CD8-positive, alpha-beta memory T cell (primary cell): ENCODE measurements at regions not wholly inside any gene's neighbourhood (a gene's known extent, or its start where the extent isn't known, plus 50 kb on each side); places are given as distances from the start of the nearest gene placed in this dataset.

Experiments
- CTCF ChIA-PET: fragments of 350-600 bp; sonication (Branson Sonifier 250); formaldehyde crosslinking; loops from one replicate; lab custom pipeline; 2021; ENCODE audit warnings: antibody characterized with exemption; lab: Charles Lee
- POLR2A ChIA-PET: fragments of 350-600 bp; sonication (Branson Sonifier 250); formaldehyde crosslinking; loops from one replicate; lab custom pipeline; 2021; ENCODE audit warnings: antibody characterized with exemption; lab: Charles Lee
- DNase-seq, 5 donors: peaks; one replicate each; pipeline versions ENCODE4 v3.0.0 to v3.0.0-alpha.2; 2020 to 2022; ENCODE audit warnings: mixed read lengths in 1 of 5
- H3K27ac ChIP-seq: one replicate; pipeline ENCODE4 v1.7.0; 2013; ENCODE audit warnings: low read depth, mild to moderate bottlenecking, low read length, moderate library complexity
- H3K27me3 ChIP-seq: 2 replicates; pipeline ENCODE4 v1.7.0; 2013; ENCODE audit warnings: low read length, mild to moderate bottlenecking; ENCODE audit not compliant: insufficient read depth, poor library complexity, severe bottlenecking
- H3K36me3 ChIP-seq: 2 replicates; pipeline ENCODE4 v1.7.0; 2013; ENCODE audit warnings: mild to moderate bottlenecking, low read length, moderate library complexity; ENCODE audit not compliant: insufficient read depth
- H3K4me1 ChIP-seq: 2 replicates; pipeline ENCODE4 v1.7.0; 2013; ENCODE audit warnings: mild to moderate bottlenecking, low read length, moderate library complexity; ENCODE audit not compliant: insufficient read depth
- H3K4me3 ChIP-seq: 2 replicates; pipeline ENCODE4 v1.7.0; 2013; ENCODE audit warnings: mild to moderate bottlenecking, low read length
- H3K9me3 ChIP-seq: 2 replicates; pipeline ENCODE4 v1.7.0; 2013; ENCODE audit warnings: mild to moderate bottlenecking, low read length
- H3K27ac Mint-ChIP-seq, 8 donors: one replicate each; pipeline ENCODE4 v1.8.0; 2020 to 2021; ENCODE audit warnings: mixed read lengths in 8 of 8, mild to moderate bottlenecking in 6 of 8, inconsistent platforms in 3 of 8, moderate library complexity in 3 of 8
- H3K27me3 Mint-ChIP-seq, 2 donors: one replicate each; pipeline ENCODE4 v1.8.0; 2020 to 2021; ENCODE audit warnings: mixed read lengths in 2 of 2, mild to moderate bottlenecking in 1 of 2, moderate library complexity in 1 of 2
- H3K36me3 Mint-ChIP-seq, 3 donors: one replicate each; pipeline ENCODE4 v1.8.0; 2020 to 2021; ENCODE audit warnings: mixed read lengths in 3 of 3, inconsistent platforms in 1 of 3, mild to moderate bottlenecking in 1 of 3
- H3K4me1 Mint-ChIP-seq, 3 donors: one replicate each; pipeline ENCODE4 v1.8.0; 2020 to 2021; ENCODE audit warnings: mixed read lengths in 3 of 3, inconsistent platforms in 1 of 3, mild to moderate bottlenecking in 1 of 3
- H3K4me3 Mint-ChIP-seq, 7 donors: one replicate each; pipeline ENCODE4 v1.8.0; 2020 to 2021; ENCODE audit warnings: mixed read lengths in 7 of 7, mild to moderate bottlenecking in 6 of 7, moderate library complexity in 4 of 7, inconsistent platforms in 2 of 7
- H3K9me3 Mint-ChIP-seq, 5 donors: one replicate each; pipeline ENCODE4 v1.8.0; 2020 to 2022; ENCODE audit warnings: mixed read lengths in 5 of 5, mild to moderate bottlenecking in 3 of 5, moderate library complexity in 2 of 5, inconsistent platforms in 1 of 5

DNA sequence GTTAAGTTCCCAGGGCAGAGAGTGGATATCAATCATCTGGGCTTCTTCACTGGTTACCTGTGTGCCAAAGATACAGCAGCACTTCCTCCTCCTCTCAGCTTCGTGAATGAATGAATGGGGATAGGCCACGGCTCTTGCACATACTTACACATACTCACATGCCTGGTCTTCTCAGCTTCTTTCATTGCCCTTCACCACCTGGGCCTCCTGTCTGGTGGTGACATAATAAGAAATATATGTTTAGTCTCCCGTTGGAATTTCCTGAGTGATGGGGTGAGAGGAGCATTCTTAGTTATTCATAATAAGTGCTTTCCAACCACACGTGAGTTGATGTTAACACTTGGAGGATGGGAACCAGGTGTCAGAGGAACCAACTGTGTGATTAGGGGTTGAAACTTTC is 268.1 kb upstream of the RMST start:
- H3K36me3 Mint-ChIP-seq, result no peaks in the 10 kb centered on the region
- H3K36me3 ChIP-seq, result no peaks in the 10 kb centered on the region
- no peak for DNase-seq
- no peak overlapping the region for H3K4me3 Mint-ChIP-seq
- peaks cover 0 to 9% (median 4%) of the 10 kb centered on the region in 5 donors for H3K9me3 Mint-ChIP-seq
- H3K27me3 ChIP-seq, result no peaks in the 10 kb centered on the region
- H3K27ac Mint-ChIP-seq, result no peak overlapping the region
- H3K4me1 Mint-ChIP-seq, result no peaks in the 10 kb centered on the region
- POLR2A ChIA-PET, result no interaction called here
- no peaks in the 10 kb centered on the region for H3K4me1 ChIP-seq
- CTCF ChIA-PET, result interaction anchor here (0.6 kb wide), 1 partner anchor 1133 kb away, joined by 3 read pairs; no protein-coding TSS in a partner anchor
- no peaks in the 10 kb centered on the region for H3K9me3 ChIP-seq
- no peak overlapping the region for H3K4me3 ChIP-seq
- H3K27ac ChIP-seq, result no peak overlapping the region
- peaks cover under 1 to 4% of the 10 kb centered on the region in 2 donors for H3K27me3 Mint-ChIP-seq

DNA sequence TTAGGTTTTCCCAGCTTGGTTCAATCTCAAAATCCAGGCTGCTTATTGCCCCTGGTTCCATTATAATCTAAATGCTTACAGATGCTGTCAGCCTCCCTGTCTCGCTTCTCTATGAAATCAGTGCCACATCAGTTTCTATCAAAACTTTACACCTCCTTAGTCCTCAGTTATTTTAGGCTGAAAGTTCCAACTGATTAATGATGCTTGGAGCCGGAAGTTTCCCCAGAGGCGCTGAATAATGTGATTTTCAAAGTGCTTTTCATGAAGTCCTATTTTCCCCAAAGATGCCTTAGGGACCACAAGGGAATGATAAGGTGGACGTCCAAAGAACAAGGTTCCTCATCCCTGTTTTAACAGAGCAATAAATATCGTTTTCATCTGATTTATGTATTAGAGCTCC is 262.4 kb upstream of the RMST start:
- Mint-ChIP-seq H3K36me3 (no peaks in the 10 kb centered on the region), H3K27me3 (peaks cover 6 to 17% of the 10 kb centered on the region in 2 donors), H3K9me3 (peaks cover 0 to 5% (median 2%) of the 10 kb centered on the region in 5 donors), H3K4me1 (no peaks in the 10 kb centered on the region), H3K4me3 (no peak overlapping the region), H3K27ac (no peak overlapping the region)
- H3K27ac ChIP-seq, result no peak overlapping the region
- DNase-seq, result no peak
- ChIA-PET CTCF (no interaction called here), POLR2A (no interaction called here)
- no peak overlapping the region for H3K4me3 ChIP-seq
- H3K4me1 ChIP-seq, result no peaks in the 10 kb centered on the region
- H3K36me3 ChIP-seq, result no peaks in the 10 kb centered on the region
- no peaks in the 10 kb centered on the region for H3K27me3 ChIP-seq
- no peaks in the 10 kb centered on the region for H3K9me3 ChIP-seq

DNA sequence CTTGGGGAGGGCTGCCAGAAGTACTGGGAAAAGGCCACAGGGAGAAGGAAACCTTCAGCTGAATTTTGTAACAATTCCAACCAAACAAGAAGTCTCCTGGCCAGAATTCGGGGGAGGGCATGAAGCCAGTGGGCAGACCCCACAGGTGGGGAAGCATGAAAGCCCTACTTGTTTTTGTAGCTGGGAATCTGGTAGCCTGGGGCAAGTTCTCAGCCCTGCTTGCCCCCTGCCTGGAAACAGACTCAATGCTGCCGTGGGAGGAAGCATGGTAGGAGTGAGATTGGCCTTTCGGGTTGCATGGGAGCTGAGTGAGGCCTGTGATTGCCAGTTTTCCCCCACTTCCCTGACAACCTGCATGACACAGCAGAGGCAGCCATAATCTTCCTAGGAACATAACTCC is 259.2 kb upstream of the RMST start:
- no peaks in the 10 kb centered on the region for H3K36me3 Mint-ChIP-seq
- POLR2A ChIA-PET, result no interaction called here
- CTCF ChIA-PET, result no interaction called here
- DNase-seq, result no peak
- Histone ChIP-seq H3K27ac (no peak overlapping the region), H3K36me3 (no peaks in the 10 kb centered on the region), H3K27me3 (no peaks in the 10 kb centered on the region), H3K9me3 (no peaks in the 10 kb centered on the region), H3K4me3 (no peak overlapping the region), H3K4me1 (no peaks in the 10 kb centered on the region)
- H3K27me3 Mint-ChIP-seq, result peaks cover 3 to 17% of the 10 kb centered on the region in 2 donors
- peaks cover 0 to 7% (median 4%) of the 10 kb centered on the region in 5 donors for H3K9me3 Mint-ChIP-seq
- no peaks in the 10 kb centered on the region for H3K4me1 Mint-ChIP-seq
- H3K27ac Mint-ChIP-seq, result no peak overlapping the region
- no peak overlapping the region for H3K4me3 Mint-ChIP-seq

DNA sequence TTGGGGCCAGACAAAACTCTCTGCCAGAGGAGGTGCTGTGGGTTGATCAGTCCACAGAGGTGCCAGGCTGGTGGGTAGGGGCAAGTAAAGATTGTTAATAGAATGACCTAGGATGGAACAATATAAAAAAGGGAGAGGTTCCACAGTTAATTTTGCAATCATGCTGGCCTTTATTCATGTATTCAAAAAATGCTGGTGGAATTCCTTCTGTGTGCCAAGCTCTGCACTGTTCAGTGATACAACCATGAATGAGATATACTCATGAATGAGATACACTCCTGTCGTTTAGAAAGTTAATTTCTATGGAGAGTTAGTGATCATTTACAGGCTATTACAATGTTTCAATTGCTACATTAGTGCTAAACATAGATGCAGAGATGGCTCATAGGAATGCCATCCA is 252.6 kb upstream of the RMST start:
- Mint-ChIP-seq H3K4me3 (no peak overlapping the region), H3K36me3 (no peaks in the 10 kb centered on the region), H3K27ac (no peak overlapping the region), H3K27me3 (no peaks in the 10 kb centered on the region), H3K9me3 (peaks cover 0 to 8% (median 2%) of the 10 kb centered on the region in 5 donors), H3K4me1 (no peaks in the 10 kb centered on the region)
- CTCF ChIA-PET, result no interaction called here
- POLR2A ChIA-PET, result no interaction called here
- Histone ChIP-seq H3K4me3 (no peak overlapping the region), H3K27ac (no peak overlapping the region), H3K36me3 (no peaks in the 10 kb centered on the region), H3K9me3 (no peaks in the 10 kb centered on the region), H3K27me3 (no peaks in the 10 kb centered on the region), H3K4me1 (no peaks in the 10 kb centered on the region)
- DNase-seq, result no peak

DNA sequence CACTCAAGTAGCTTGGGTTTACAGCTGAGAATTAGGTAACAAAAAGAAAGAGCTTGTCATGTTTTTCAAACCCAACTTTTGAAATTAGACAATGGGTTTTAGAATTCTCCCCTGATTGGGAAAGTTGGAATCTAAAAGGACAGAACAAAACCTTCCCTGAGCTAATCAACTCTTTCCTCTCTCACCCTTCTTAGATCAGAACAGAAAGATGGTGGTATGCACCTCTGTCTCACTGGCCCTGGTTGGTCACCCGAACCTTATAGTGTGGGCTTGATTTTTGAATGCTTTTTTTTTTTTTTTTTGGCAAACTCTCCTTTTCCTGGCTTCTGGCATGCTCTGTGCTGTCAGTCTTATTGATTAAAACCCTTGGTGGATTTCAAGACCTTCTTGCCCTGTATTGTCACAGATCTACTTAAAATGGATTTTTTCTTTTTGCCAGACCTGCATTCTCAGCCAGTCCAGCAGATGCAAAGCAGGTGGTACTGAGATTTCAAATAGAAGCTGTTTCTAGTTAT is 251.1 kb upstream of the RMST start:
- Histone ChIP-seq H3K4me1 (no peaks in the 10 kb centered on the region), H3K36me3 (no peaks in the 10 kb centered on the region), H3K27ac (no peak overlapping the region), H3K9me3 (no peaks in the 10 kb centered on the region), H3K4me3 (no peak overlapping the region), H3K27me3 (no peaks in the 10 kb centered on the region)
- ChIA-PET CTCF (no interaction called here), POLR2A (no interaction called here)
- H3K9me3 Mint-ChIP-seq, result peaks cover 0 to 8% (median 0%) of the 10 kb centered on the region in 5 donors
- no peaks in the 10 kb centered on the region for H3K4me1 Mint-ChIP-seq
- H3K27me3 Mint-ChIP-seq, result no peaks in the 10 kb centered on the region
- peak overlapping the region in 1 of 8 donors; percentile 22 for H3K27ac Mint-ChIP-seq
- DNase-seq, result no peak
- H3K4me3 Mint-ChIP-seq, result no peak overlapping the region
- no peaks in the 10 kb centered on the region for H3K36me3 Mint-ChIP-seq

DNA sequence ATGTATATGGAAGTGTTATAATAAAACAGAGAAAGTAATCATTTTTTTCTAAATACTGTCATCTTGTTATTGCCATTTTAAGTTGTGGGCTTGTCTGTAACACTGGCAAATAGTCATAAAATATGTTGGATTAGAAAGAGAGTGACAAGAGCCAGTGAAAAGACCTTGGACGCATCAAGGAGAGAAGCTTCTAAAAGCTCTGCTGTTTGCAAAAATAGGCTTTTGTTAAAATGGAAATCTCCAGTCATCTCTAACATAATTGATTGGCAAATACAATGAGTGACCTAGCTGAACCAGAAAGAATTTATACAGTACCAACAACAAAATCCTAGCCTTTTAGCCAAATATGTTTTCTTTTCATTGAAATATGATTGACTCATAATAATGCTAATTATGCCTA is 245.8 kb upstream of the RMST start:
- no peak overlapping the region for H3K27ac ChIP-seq
- H3K27me3 ChIP-seq, result no peaks in the 10 kb centered on the region
- Mint-ChIP-seq H3K4me3 (no peak overlapping the region), H3K9me3 (no peaks in the 10 kb centered on the region), H3K4me1 (no peaks in the 10 kb centered on the region), H3K27ac (no peak overlapping the region), H3K27me3 (peaks cover 1 to 4% of the 10 kb centered on the region in 2 donors), H3K36me3 (no peaks in the 10 kb centered on the region)
- H3K9me3 ChIP-seq, result no peaks in the 10 kb centered on the region
- CTCF ChIA-PET, result no interaction called here
- no peak for DNase-seq
- no peaks in the 10 kb centered on the region for H3K4me1 ChIP-seq
- POLR2A ChIA-PET, result no interaction called here
- H3K36me3 ChIP-seq, result no peaks in the 10 kb centered on the region
- no peak overlapping the region for H3K4me3 ChIP-seq

DNA sequence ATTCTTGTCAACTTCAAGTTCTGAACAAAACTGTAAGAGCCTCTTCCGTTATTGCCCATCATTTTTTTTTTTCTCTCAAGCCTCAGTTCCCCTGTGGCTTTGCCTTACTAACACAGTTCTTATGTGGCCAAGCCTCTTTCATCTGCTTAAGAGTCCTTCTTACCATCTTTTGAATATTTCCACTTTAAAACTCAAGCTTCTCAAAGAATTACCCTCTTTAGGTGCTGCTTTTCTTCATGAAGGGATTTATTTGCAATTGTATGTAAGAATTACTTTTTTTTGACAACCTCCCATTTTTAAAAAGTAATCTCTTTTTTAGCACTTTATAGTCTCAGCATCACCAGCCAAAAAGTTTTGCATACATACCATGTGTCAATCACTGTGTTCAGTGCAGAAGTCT is 240.2 kb upstream of the RMST start:
- Mint-ChIP-seq H3K4me1 (no peaks in the 10 kb centered on the region), H3K27me3 (peaks cover 1 to 4% of the 10 kb centered on the region in 2 donors), H3K36me3 (no peaks in the 10 kb centered on the region), H3K9me3 (peaks cover 0 to 4% (median 2%) of the 10 kb centered on the region in 5 donors), H3K4me3 (no peak overlapping the region), H3K27ac (no peak overlapping the region)
- CTCF ChIA-PET, result no interaction called here
- Histone ChIP-seq H3K4me3 (no peak overlapping the region), H3K27ac (no peak overlapping the region), H3K4me1 (no peaks in the 10 kb centered on the region), H3K27me3 (no peaks in the 10 kb centered on the region), H3K36me3 (no peaks in the 10 kb centered on the region), H3K9me3 (no peaks in the 10 kb centered on the region)
- POLR2A ChIA-PET, result no interaction called here
- no peak for DNase-seq

DNA sequence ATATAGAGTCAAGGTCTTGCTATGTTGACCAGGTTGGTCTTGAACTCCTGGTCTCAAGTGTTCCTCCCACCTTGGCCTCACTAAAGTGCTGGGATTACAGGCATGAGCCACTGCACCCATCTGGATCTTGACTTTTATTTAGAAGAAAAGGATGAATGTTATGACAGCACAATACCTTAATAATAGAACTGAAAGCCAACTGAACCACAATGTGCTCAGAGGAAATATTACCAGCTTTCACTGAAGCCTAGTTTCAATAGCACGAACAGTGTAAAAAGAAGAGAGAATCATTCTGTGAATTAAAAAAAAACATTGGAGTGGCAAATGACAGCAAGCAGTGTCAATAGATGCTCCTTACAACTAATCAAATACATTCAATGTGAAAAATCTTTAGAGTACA is 239.2 kb upstream of the RMST start:
- no peaks in the 10 kb centered on the region for H3K9me3 ChIP-seq
- H3K27ac ChIP-seq, result no peak overlapping the region
- H3K36me3 ChIP-seq, result no peaks in the 10 kb centered on the region
- POLR2A ChIA-PET, result no interaction called here
- no peaks in the 10 kb centered on the region for H3K36me3 Mint-ChIP-seq
- H3K4me3 Mint-ChIP-seq, result no peak overlapping the region
- no peak overlapping the region for H3K27ac Mint-ChIP-seq
- no peak overlapping the region for H3K4me3 ChIP-seq
- no peaks in the 10 kb centered on the region for H3K4me1 ChIP-seq
- peaks cover 0 to 4% (median 2%) of the 10 kb centered on the region in 5 donors for H3K9me3 Mint-ChIP-seq
- H3K27me3 Mint-ChIP-seq, result peaks cover 1 to 4% of the 10 kb centered on the region in 2 donors
- CTCF ChIA-PET, result no interaction called here
- no peaks in the 10 kb centered on the region for H3K4me1 Mint-ChIP-seq
- H3K27me3 ChIP-seq, result no peaks in the 10 kb centered on the region
- DNase-seq, result no peak

DNA sequence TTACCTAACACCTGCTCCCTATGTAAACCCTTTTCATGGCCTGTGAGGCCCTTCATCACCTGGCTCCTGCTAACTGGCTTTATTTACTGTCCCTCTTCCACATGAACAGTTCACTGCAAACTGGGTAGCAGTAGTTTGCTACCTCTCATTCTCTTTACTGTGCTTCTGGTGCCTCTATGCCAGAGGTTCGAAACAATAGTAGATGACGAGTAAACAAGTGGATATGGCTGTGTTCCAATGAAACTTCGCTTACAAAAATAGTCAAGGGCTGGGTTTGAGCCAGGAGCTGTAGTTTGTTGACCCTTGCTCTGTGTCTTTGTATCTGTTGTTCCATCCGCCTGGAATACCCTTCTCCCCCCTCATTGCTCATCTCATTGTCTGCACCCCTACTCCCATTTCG is 233.6 kb upstream of the RMST start:
- Mint-ChIP-seq H3K36me3 (no peaks in the 10 kb centered on the region), H3K27me3 (no peaks in the 10 kb centered on the region), H3K4me3 (no peak overlapping the region), H3K4me1 (no peaks in the 10 kb centered on the region), H3K27ac (no peak overlapping the region), H3K9me3 (peaks cover 0 to 5% (median 4%) of the 10 kb centered on the region in 5 donors)
- Histone ChIP-seq H3K9me3 (no peaks in the 10 kb centered on the region), H3K36me3 (no peaks in the 10 kb centered on the region), H3K4me3 (no peak overlapping the region), H3K27ac (no peak overlapping the region), H3K4me1 (no peaks in the 10 kb centered on the region), H3K27me3 (no peaks in the 10 kb centered on the region)
- DNase-seq, result no peak
- POLR2A ChIA-PET, result no interaction called here
- CTCF ChIA-PET, result no interaction called here
